ENCODE measurements at regions not wholly inside any gene's neighbourhood (a gene's known extent, or its start where the extent isn't known, plus 50 kb on each side); places are given as distances from the start of the nearest gene placed in this dataset.

DNA sequence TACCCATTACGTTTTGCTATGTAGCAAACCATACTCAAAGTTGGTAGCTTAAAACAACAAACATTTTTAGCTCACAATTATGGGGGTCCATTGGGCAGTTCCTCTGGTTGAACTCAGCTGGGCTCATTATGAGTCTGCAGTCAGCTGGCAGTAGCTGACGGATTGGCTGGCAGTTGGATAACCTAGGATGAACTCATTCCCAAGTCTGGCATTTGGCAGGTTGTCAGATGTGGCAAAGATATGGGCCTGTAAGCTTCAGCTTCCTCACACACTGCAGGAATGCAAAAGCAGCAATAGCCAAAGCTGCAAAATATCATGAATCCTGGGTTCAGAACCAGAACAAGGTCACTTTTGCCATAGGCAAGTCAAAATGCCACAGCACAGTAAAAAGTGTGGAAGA, 412.2 kb upstream of the SORCS1 start:
- no peak for DNase-seq (ENCODE audit: low spot score)
- TF ChIP-seq, protein P1, sequence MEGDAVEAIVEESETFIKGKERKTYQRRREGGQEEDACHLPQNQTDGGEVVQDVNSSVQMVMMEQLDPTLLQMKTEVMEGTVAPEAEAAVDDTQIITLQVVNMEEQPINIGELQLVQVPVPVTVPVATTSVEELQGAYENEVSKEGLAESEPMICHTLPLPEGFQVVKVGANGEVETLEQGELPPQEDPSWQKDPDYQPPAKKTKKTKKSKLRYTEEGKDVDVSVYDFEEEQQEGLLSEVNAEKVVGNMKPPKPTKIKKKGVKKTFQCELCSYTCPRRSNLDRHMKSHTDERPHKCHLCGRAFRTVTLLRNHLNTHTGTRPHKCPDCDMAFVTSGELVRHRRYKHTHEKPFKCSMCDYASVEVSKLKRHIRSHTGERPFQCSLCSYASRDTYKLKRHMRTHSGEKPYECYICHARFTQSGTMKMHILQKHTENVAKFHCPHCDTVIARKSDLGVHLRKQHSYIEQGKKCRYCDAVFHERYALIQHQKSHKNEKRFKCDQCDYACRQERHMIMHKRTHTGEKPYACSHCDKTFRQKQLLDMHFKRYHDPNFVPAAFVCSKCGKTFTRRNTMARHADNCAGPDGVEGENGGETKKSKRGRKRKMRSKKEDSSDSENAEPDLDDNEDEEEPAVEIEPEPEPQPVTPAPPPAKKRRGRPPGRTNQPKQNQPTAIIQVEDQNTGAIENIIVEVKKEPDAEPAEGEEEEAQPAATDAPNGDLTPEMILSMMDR (IDR thresholded peaks at IDR 0.05; ENCODE audit: extremely low read depth, missing control alignments) = no peak

DNA sequence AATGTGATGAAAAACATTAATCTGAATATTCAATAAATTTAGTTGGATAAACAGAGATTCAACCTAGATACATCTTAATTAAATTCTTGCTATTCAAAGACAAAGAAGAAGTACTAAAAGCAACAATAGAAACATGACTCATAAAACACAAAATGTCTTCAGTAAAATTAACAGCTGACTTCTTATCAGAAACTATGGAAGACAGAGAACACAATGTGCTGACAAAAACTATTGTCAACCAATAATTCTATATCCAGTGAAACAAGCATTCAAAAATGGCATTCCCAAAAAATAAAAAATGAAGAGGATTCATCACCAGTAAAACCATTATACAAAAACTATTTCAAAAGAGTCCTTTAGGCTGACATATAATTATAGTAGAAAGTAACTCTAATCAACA, 400.5 kb upstream of the SORCS1 start:
- no peak for DNase-seq (ENCODE audit: low spot score)
- TF ChIP-seq, protein P1 (IDR thresholded peaks at IDR 0.05; ENCODE audit: extremely low read depth, missing control alignments) = no peak

DNA sequence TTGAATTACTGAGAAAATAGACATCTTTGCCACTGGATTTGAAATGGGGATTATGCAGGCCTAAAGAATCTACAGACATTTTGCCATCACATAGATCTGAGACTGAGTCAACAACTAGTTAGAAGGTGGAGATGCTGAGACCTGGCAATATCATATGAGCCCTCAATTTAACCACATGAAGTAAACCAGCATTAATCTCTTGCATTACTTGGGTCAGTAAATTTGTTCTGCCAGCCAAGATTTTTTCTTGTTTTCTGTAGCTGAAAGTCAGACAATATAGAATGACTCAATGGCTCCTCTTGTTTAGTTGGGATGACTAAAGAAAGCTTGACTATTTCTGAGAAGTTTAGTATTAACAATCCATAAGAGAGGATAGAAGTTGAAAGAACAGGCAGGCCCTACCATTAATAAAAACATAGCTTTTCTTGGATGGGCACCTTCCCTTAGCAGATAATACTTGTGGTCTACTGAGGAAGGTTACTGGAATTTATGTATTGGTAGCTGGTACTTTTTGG, 396.7 kb upstream of the SORCS1 start:
- DNase-seq (ENCODE audit: low spot score) = no peak
- TF ChIP-seq, protein P1 (IDR thresholded peaks at IDR 0.05; ENCODE audit: extremely low read depth, missing control alignments) = no peak

DNA sequence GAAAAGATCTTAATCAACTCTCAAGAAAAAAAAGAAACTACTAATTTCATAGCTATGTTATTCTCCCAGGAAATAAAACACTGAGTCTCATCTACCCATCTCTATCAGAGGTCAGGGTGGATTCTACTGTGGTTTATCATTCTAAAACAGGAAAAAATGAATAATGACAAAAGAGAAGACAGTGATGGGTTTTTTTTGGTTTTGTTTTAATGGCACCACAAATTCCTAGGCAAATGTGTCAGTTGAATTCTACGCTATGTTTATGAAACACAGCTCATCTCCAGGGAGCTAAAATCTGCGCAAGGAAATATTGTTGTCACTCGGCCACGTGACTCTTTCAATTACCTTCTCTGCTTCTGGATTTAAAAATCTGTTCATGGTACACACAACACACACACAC, 393.4 kb upstream of the SORCS1 start:
- DNase-seq (ENCODE audit: low spot score) = no peak
- TF ChIP-seq, protein P1 (IDR thresholded peaks at IDR 0.05; ENCODE audit: extremely low read depth, missing control alignments) = no peak

DNA sequence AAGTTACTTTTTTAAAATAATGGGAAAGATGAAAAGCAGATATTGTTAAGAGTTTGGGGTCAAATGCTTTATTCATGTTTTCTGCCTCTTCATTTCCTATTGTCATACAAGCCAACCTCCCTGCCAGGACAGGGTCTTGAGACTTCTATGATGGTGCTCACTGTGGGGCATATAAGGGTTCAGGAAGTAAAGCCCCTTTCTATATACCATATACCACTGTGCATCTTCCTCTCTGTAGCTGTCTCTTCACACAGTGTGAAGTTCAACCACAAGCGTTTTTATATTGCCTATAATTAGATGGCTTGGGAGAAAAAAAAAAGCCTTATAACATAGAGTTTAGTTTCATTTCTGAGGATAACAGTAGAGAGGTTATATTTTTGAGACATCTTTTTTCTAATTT, 389.8 kb upstream of the SORCS1 start:
- no peak for DNase-seq (ENCODE audit: low spot score)

DNA sequence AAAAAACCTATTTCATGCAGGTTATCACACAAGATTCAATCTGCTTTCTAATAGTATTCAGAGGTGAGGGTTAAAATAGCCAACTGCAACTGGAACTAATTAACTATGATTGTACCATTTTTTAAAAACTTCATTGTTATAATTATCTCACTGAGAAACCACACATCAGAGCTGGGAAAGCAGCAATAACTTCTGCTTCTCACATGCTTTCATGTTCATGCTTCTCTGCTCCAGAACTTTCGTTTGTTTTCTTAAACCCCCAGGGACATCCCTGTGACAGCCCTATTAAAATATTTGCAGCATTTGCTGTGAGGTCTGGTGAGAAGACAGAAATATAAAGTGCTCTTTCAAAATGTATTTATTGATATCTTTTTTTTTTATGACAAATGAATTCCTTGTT, 389.0 kb upstream of the SORCS1 start:
- TF ChIP-seq, protein P1 (IDR thresholded peaks at IDR 0.05; ENCODE audit: extremely low read depth, missing control alignments) = no peak
- no peak for DNase-seq (ENCODE audit: low spot score)

More for the DNA sequence above, 389.8 kb upstream of the SORCS1 start:
- TF ChIP-seq, protein P1 (IDR thresholded peaks at IDR 0.05; ENCODE audit: extremely low read depth, missing control alignments) = no peak

DNA sequence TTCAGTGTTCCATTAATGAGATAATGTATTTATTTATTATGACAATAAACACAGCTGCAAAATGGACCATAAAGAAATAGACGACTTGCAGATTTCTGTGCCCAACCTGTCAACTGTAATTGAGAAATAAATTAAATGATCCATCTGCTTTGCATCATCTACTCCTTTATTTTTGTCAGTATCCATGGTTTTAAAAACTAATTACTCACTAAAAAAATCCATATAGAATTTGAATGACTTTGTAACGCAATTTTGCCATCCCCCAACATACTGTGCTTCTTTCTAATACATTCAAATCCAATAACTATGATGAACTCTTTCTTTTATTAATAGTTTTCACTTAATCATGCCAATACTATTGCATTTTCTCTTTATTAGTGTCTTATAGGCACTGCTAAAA, 388.5 kb upstream of the SORCS1 start:
- TF ChIP-seq, protein P1 (IDR thresholded peaks at IDR 0.05; ENCODE audit: extremely low read depth, missing control alignments) = no peak
- DNase-seq (ENCODE audit: low spot score) = no peak

Measured in GM20000 (cell line).